Globus pallidus (tissue), 1 donor: ENCODE measurements at regions not wholly inside any gene's neighbourhood (a gene's known extent, or its start where the extent isn't known, plus 50 kb on each side); places are given as distances from the start of the nearest gene placed in this dataset.

ENCODE experiments used
- DNase-seq: peaks from one replicate; pipeline ENCODE4 v3.0.0-alpha.2; 2015; ENCODE audit warnings: low spot score

- DNase-seq = no peak
These were observed 223.3 kb upstream of the KCNJ16 start for GRCh38 chr17:69851736-69852135.

GRCh38 chr17:69853541-69854224 lies 221.3 kb upstream of the KCNJ16 start:
- DNase-seq = peak; percentile 44

- peak; percentile 0 for DNase-seq
These were observed 220.7 kb upstream of the KCNJ16 start for GRCh38 chr17:69854225-69854780.

GRCh38 chr17:69856946-69857345 lies 218.1 kb upstream of the KCNJ16 start:
- DNase-seq = no peak

- DNase-seq = no peak
These were observed 217.6 kb upstream of the KCNJ16 start for GRCh38 chr17:69857412-69857835.

- DNase-seq = no peak
These were observed 216.6 kb upstream of the KCNJ16 start for GRCh38 chr17:69858460-69858859.

GRCh38 chr17:69860142-69860680 lies 214.8 kb upstream of the KCNJ16 start:
- no peak for DNase-seq

- DNase-seq = no peak
These were observed 210.6 kb upstream of the KCNJ16 start for GRCh38 chr17:69864462-69864861.

GRCh38 chr17:69869667-69870066 lies 205.4 kb upstream of the KCNJ16 start:
- no peak for DNase-seq

GRCh38 chr17:69870091-69870530 lies 204.9 kb upstream of the KCNJ16 start:
- DNase-seq = no peak

GRCh38 chr17:69870751-69871199 lies 204.2 kb upstream of the KCNJ16 start:
- DNase-seq = no peak

GRCh38 chr17:69871318-69871717 lies 203.7 kb upstream of the KCNJ16 start:
- DNase-seq = no peak

GRCh38 chr17:69872675-69873262 lies 202.3 kb upstream of the KCNJ16 start:
- DNase-seq = no peak

- DNase-seq = no peak
These were observed 200.8 kb upstream of the KCNJ16 start for GRCh38 chr17:69874175-69874670.

GRCh38 chr17:69876757-69877156 lies 198.3 kb upstream of the KCNJ16 start:
- no peak for DNase-seq

- no peak for DNase-seq
These were observed 196.4 kb upstream of the KCNJ16 start for GRCh38 chr17:69878661-69879060.

GRCh38 chr17:69879576-69879975 lies 195.4 kb upstream of the KCNJ16 start:
- no peak for DNase-seq

GRCh38 chr17:69880591-69881112 lies 194.4 kb upstream of the KCNJ16 start:
- DNase-seq = no peak

GRCh38 chr17:69882281-69882680 lies 192.7 kb upstream of the KCNJ16 start:
- DNase-seq = no peak

- DNase-seq = no peak
These were observed 191.9 kb upstream of the KCNJ16 start for GRCh38 chr17:69883120-69883519.

GRCh38 chr17:69884356-69884755 lies 190.7 kb upstream of the KCNJ16 start:
- no peak for DNase-seq

- no peak for DNase-seq
These were observed 190.2 kb upstream of the KCNJ16 start for GRCh38 chr17:69884846-69885245.

- DNase-seq = no peak
These were observed 176.4 kb upstream of the KCNJ16 start for GRCh38 chr17:69898601-69899000.
